Heart left ventricle (tissue), 13 donors: ENCODE measurements at regions not wholly inside any gene's neighbourhood (a gene's known extent, or its start where the extent isn't known, plus 50 kb on each side); places are given as distances from the start of the nearest gene placed in this dataset.

Experiments
- POLR2A ChIP-seq, 2 donors: fragments of 450-650 bp; IDR thresholded peaks; one replicate each; pipeline ENCODE4 v1.6.1; 2017; ENCODE audit warnings: antibody characterized with exemption in 2 of 2, mild to moderate bottlenecking in 2 of 2, moderate library complexity in 2 of 2
- TF ChIP-seq, protein P1 (sequence below), 12 donors: fragments of 200-600 bp; sonication (generic) in 4 of 12; IDR thresholded peaks; one replicate each; pipeline versions ENCODE4 v1.5.0 to v1.8.0; 2018 to 2022; ENCODE audit warnings: antibody characterized with exemption in 12 of 12, mild to moderate bottlenecking in 5 of 12
- donor health status: ischemic (EF 13 %, LVEDD 7.1; RV severe dilation, severe dysfunction).
- donor health status: DM: no; HTN: yes; CAD: no.
- donor health status: DM: no; HTN: no; CAD: no.
- donor health status: ischemic (EF 25% LVEDD 6.9; RV normal size, moderate dysfunction).
- donor health status: ischemic (EF 25% LVEDD 5.7; RV mildly dilated, moderate dysfunction).
- donor health status: ischemic (EF 35%, LVEDD 5.7; RV mildly dilated, moderate dysfunction).
- donor health status: nonischemic (EF 11% LVEDD 7.7; RV severe dilation, severe dysfunction).
- donor health status: DM: yes; HTN: yes; CAD: no.
- donor health status: PGD.
- donor health status: ischemic (EF 29% LVEDD 5.4; RV normal size, mild dysfunction).
- donor health status: nonischemic (EF 23%, LVEDD 6.1; RV moderate dilation, normal function).

DNA sequence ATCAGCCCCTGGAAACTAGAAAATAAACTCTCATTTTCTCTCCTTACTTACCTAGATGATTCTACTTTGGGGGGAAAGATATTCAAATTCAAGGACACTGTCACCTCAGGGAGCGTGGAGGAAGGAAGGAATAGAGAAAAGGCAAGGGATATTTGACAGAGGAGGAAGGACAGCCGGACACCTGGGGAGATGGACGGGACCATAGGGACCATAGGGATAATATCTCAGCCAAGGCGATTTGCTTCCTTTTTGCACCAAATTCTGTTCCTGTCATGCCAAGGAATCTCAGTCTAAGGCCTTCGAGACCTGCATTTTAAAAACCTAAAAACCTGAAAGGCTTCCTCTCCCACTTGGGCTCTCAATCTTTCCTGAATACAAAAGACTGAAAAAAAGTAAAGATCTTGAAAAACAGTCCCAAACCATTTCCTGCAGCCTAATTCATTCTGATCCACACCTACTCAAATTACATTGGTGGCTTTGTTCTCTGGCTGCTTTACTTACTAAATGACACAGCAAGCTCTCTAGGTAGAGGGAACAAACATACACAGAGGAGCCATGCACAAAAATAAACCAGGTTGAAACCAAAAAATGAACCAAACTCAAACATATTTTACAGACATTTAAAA lies 73.9 kb upstream of the SLC24A5 start:
- no peak for TF ChIP-seq POLR2A (IDR thresholded peaks at IDR 0.05)
- TF ChIP-seq, protein P1, sequence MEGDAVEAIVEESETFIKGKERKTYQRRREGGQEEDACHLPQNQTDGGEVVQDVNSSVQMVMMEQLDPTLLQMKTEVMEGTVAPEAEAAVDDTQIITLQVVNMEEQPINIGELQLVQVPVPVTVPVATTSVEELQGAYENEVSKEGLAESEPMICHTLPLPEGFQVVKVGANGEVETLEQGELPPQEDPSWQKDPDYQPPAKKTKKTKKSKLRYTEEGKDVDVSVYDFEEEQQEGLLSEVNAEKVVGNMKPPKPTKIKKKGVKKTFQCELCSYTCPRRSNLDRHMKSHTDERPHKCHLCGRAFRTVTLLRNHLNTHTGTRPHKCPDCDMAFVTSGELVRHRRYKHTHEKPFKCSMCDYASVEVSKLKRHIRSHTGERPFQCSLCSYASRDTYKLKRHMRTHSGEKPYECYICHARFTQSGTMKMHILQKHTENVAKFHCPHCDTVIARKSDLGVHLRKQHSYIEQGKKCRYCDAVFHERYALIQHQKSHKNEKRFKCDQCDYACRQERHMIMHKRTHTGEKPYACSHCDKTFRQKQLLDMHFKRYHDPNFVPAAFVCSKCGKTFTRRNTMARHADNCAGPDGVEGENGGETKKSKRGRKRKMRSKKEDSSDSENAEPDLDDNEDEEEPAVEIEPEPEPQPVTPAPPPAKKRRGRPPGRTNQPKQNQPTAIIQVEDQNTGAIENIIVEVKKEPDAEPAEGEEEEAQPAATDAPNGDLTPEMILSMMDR (IDR thresholded peaks at IDR 0.05) = no peak
